SK-N-MC (cell line): ENCODE measurements at regions not wholly inside any gene's neighbourhood (a gene's known extent, or its start where the extent isn't known, plus 50 kb on each side); places are given as distances from the start of the nearest gene placed in this dataset.

ENCODE experiments used
- EZH2 ChIP-seq: fragments of 200-600 bp; sonication (generic); IDR thresholded peaks from one replicate; pipeline ENCODE4 v1.6.1; 2017; ENCODE audit warnings: antibody characterized with exemption
- FOXP2 ChIP-seq: optimal IDR thresholded peaks from 2 replicates; pipeline ENCODE3; 2011; ENCODE audit warnings: mild to moderate bottlenecking, moderate library complexity; ENCODE audit not compliant: insufficient read depth; ENCODE audit errors: extremely low read length, control extremely low read depth
- POLR2AphosphoS5 ChIP-seq: IDR thresholded peaks from 2 replicates; pipeline ENCODE4 v1.6.1; 2012; ENCODE audit warnings: mild to moderate bottlenecking, low read depth, low read length, borderline replicate concordance

DNA sequence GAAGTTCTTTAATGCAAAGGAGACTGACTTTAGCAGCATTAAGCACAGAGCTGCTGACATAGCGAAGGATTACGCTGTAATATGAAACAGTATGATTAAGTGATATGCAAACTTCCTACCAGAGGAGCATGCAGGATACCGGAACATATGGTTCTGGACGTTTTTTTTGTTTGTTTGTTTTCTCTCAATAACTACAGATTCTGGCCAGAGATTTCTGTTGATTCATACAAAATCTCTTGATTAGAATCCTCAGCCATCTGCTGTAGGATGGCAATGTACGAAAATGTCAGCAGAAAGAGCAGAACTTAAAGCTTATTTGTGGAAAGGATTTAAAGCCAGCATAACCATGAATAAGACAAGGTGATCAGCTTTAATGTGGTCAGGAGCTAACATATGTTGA is 970.7 kb downstream of the KCNT2 start:
- TF ChIP-seq POLR2AphosphoS5: no peak
- TF ChIP-seq EZH2: no peak
- no peak for TF ChIP-seq FOXP2
